Transverse colon (tissue), 4 donors: ENCODE measurements at regions not wholly inside any gene's neighbourhood (a gene's known extent, or its start where the extent isn't known, plus 50 kb on each side); places are given as distances from the start of the nearest gene placed in this dataset.

Experiments used
- DNase-seq: peaks from one replicate; pipeline ENCODE4 v3.0.0-alpha.2; 2019
- H3K27ac ChIP-seq, 4 donors: fragments of 200-600 bp; sonication (generic); 2 replicates each; pipeline ENCODE4 v1.5.1; 2016 to 2018; ENCODE audit warnings: inconsistent platforms in 4 of 4
- H3K27me3 ChIP-seq: fragments of 200-600 bp; sonication (generic); 2 replicates; pipeline ENCODE4 v1.5.1; 2017; ENCODE audit warnings: inconsistent platforms
- H3K36me3 ChIP-seq, 4 donors: fragments of 200-600 bp; sonication (generic); 2 replicates each; pipeline ENCODE4 v1.5.1; 2017 to 2019; ENCODE audit warnings: inconsistent platforms in 4 of 4
- H3K4me1 ChIP-seq, 4 donors: fragments of 200-600 bp; sonication (generic); 2 replicates each; pipeline ENCODE4 v1.5.1; 2017 to 2020; ENCODE audit warnings: inconsistent platforms in 4 of 4
- H3K4me3 ChIP-seq, 4 donors: fragments of 200-600 bp; sonication (generic); 1 replicate in 1 of 4; 2 replicates in 3 of 4; pipeline versions ENCODE4 v1.5.1 to v1.6.1; 2017 to 2019; ENCODE audit warnings: inconsistent platforms in 4 of 4
- H3K9me3 ChIP-seq, 2 donors: fragments of 200-600 bp; sonication (generic); 2 replicates each; pipeline ENCODE4 v1.5.1; 2017 to 2019; ENCODE audit warnings: inconsistent platforms in 2 of 2
- CTCF ChIP-seq, 5 experiments: fragments of 200-600 bp in 3 of 5; fragments of 450-650 bp in 2 of 5; sonication (generic) in 3 of 5; IDR thresholded peaks; 1 replicate in 2 of 5; 2 replicates in 3 of 5; pipeline ENCODE4 v1.5.1; 2016 to 2017; ENCODE audit warnings: antibody characterized with exemption in 5 of 5, inconsistent platforms in 3 of 5, mild to moderate bottlenecking in 2 of 5, moderate library complexity in 1 of 5
- EP300 ChIP-seq: sonication (generic); formaldehyde crosslinking; IDR thresholded peaks from one replicate; pipeline ENCODE4 v1.6.1; 2017; ENCODE audit warnings: antibody characterized with exemption, low read depth
- POLR2A ChIP-seq: fragments of 450-650 bp; IDR thresholded peaks from one replicate; pipeline ENCODE4 v1.6.1; 2016; ENCODE audit warnings: antibody characterized with exemption, mild to moderate bottlenecking, moderate library complexity
- POLR2AphosphoS5 ChIP-seq, 3 donors: sonication (generic); formaldehyde crosslinking; IDR thresholded peaks; one replicate each; pipeline ENCODE4 v1.6.1; 2016; ENCODE audit warnings: antibody characterized with exemption in 3 of 3
- WGBS, 2 donors: methylation state at CpG; one replicate each; pipeline ENCODE4 v1.1.5; 2018; ENCODE audit warnings: low coverage in 1 of 2; 5-methylcytosine and 5-hydroxymethylcytosine counted together
- in situ Hi-C, 4 donors: fragments of 200-750 bp; cut with MboI; loops; one replicate each; pipeline versions ENCODE4 v1.15.0 to v1.15.1; 2017; ENCODE audit warnings: low sequenced_read_pairs in 3 of 4, low pct_ligation_motif_present in 1 of 4, low pct_unique_long_range_greater_than_20kb in 1 of 4
- intact Hi-C: fragments of 100-400 bp; cut with DNase I; formaldehyde crosslinking; loops from one replicate; pipeline ENCODE4 v1.15.1; 2023; ENCODE audit warnings: low total_unique reads

GRCh38 chr10:9845075-9845474 is 1172.6 kb upstream of the CELF2 start:
- intact Hi-C loops = no loop called here

GRCh38 chr10:9848278-9848677 is 1169.4 kb upstream of the CELF2 start:
- peaks cover 9 to 13% of the 10 kb centered on the region in 2 donors for H3K9me3 ChIP-seq
- no peaks in the 10 kb centered on the region for H3K36me3 ChIP-seq
- H3K4me3 ChIP-seq = no peak overlapping the region
- no peaks in the 10 kb centered on the region for H3K27me3 ChIP-seq
- H3K27ac ChIP-seq = no peak overlapping the region
- no peaks in the 10 kb centered on the region for H3K4me1 ChIP-seq
- in situ Hi-C loops (no loop called here), intact Hi-C loops (no loop called here)
- DNase-seq = no peak
- TF ChIP-seq POLR2AphosphoS5 (IDR thresholded peaks at IDR 0.05) (no peak), POLR2A (no peak), EP300 (no peak), CTCF (IDR thresholded peaks at IDR 0.05) (no peak)

More at GRCh38 chr10:9845075-9845474, 1172.6 kb upstream of the CELF2 start:
- H3K9me3 ChIP-seq = no peaks in the 10 kb centered on the region
- in situ Hi-C loops = no loop called here
- no peak for DNase-seq
- no peak overlapping the region for H3K27ac ChIP-seq
- no peaks in the 10 kb centered on the region for H3K27me3 ChIP-seq
- no peak overlapping the region for H3K4me3 ChIP-seq
- H3K36me3 ChIP-seq = no peaks in the 10 kb centered on the region
- TF ChIP-seq EP300 = no peak
- no peak for TF ChIP-seq CTCF (IDR thresholded peaks at IDR 0.05)
- TF ChIP-seq POLR2A = no peak
- TF ChIP-seq POLR2AphosphoS5 (IDR thresholded peaks at IDR 0.05) = no peak
- H3K4me1 ChIP-seq = no peaks in the 10 kb centered on the region

GRCh38 chr10:9848981-9849380 is 1168.7 kb upstream of the CELF2 start:
- 75 to 100% methylated on average over 2 of the region's 2 CpGs for WGBS, 2 donors
- H3K36me3 ChIP-seq = no peaks in the 10 kb centered on the region
- no peak overlapping the region for H3K27ac ChIP-seq
- DNase-seq = no peak
- no peak for TF ChIP-seq POLR2A
- TF ChIP-seq CTCF (IDR thresholded peaks at IDR 0.05) = no peak
- no peak for TF ChIP-seq EP300
- no peak overlapping the region for H3K4me3 ChIP-seq
- H3K27me3 ChIP-seq = no peaks in the 10 kb centered on the region
- in situ Hi-C loops (no loop called here), intact Hi-C loops (no loop called here)
- peaks cover 9 to 13% of the 10 kb centered on the region in 2 donors for H3K9me3 ChIP-seq
- no peaks in the 10 kb centered on the region for H3K4me1 ChIP-seq

- Histone ChIP-seq H3K27ac (no peak overlapping the region), H3K36me3 (no peaks in the 10 kb centered on the region), H3K9me3 (peaks cover 9 to 13% of the 10 kb centered on the region in 2 donors), H3K4me3 (no peak overlapping the region), H3K4me1 (no peaks in the 10 kb centered on the region), H3K27me3 (no peaks in the 10 kb centered on the region)
- in situ Hi-C loops = no loop called here
- no peak for TF ChIP-seq POLR2AphosphoS5 (IDR thresholded peaks at IDR 0.05)
- no peak for TF ChIP-seq EP300
- WGBS, 2 donors = 66 to 87% methylated on average over 3 of the region's 3 CpGs
- DNase-seq = no peak
- intact Hi-C loops = no loop called here
Observed at GRCh38 chr10:9850415-9850814, 1167.3 kb upstream of the CELF2 start.

GRCh38 chr10:9851808-9852207 is 1165.9 kb upstream of the CELF2 start:
- Histone ChIP-seq H3K36me3 (no peaks in the 10 kb centered on the region), H3K4me3 (no peak overlapping the region), H3K4me1 (no peaks in the 10 kb centered on the region), H3K27me3 (no peaks in the 10 kb centered on the region), H3K27ac (no peak overlapping the region), H3K9me3 (peaks cover 9 to 13% of the 10 kb centered on the region in 2 donors)
- intact Hi-C loops = no loop called here
- TF ChIP-seq POLR2AphosphoS5 (IDR thresholded peaks at IDR 0.05) = no peak
- TF ChIP-seq CTCF (IDR thresholded peaks at IDR 0.05) = no peak
- TF ChIP-seq EP300 = no peak
- no peak for TF ChIP-seq POLR2A
- DNase-seq = no peak
- in situ Hi-C loops = no loop called here
